HEK293 (cell line): ENCODE measurements at regions not wholly inside any gene's neighbourhood (a gene's known extent, or its start where the extent isn't known, plus 50 kb on each side); places are given as distances from the start of the nearest gene placed in this dataset.

ENCODE experiments used
- CTCF ChIA-PET: fragments of 350-600 bp; formaldehyde crosslinking; extraction: SDS; loops from one replicate; lab custom pipeline; 2021; ENCODE audit warnings: antibody characterized with exemption; lab: Yijun Ruan, JAX
- POLR2A ChIA-PET: fragments of 300-600 bp; formaldehyde crosslinking; extraction: SDS; loops from one replicate; lab custom pipeline; 2020; ENCODE audit warnings: antibody characterized with exemption, inconsistent platforms; lab: Yijun Ruan, JAX
- H3K27ac ChIP-seq: fragments of 200-500 bp; sonication (Bioruptor generic); 2 replicates; pipeline ENCODE4 v1.5.1; 2014; ENCODE audit warnings: low read depth, low read length, control low read depth, inconsistent platforms; ENCODE audit errors: extremely low read depth
- H3K36me3 ChIP-seq, 2 experiments: fragments of 200-500 bp in 1 of 2; sonication (Bioruptor generic) in 1 of 2; 1 replicate in 1 of 2; 2 replicates in 1 of 2; pipeline ENCODE4 v1.5.1; 2014 to 2017; ENCODE audit warnings: inconsistent platforms in 2 of 2, low read length in 2 of 2; ENCODE audit not compliant: control insufficient read depth in 2 of 2, insufficient read depth in 1 of 2
- H3K4me1 ChIP-seq: fragments of 200-500 bp; sonication (Bioruptor generic); 2 replicates; pipeline ENCODE4 v1.5.1; 2014; ENCODE audit warnings: mild to moderate bottlenecking, low read length, inconsistent platforms; ENCODE audit not compliant: control insufficient read depth, insufficient read depth
- H3K4me3 ChIP-seq: 2 replicates; pipeline ENCODE4 v1.5.1; 2011; ENCODE audit warnings: low read depth, mild to moderate bottlenecking, control low read depth, low read length, moderate library complexity
- H3K9me3 ChIP-seq: fragments of 200-500 bp; sonication (Bioruptor generic); 2 replicates; pipeline ENCODE4 v1.5.1; 2014; ENCODE audit warnings: low read depth, low read length, inconsistent platforms; ENCODE audit not compliant: control insufficient read depth, insufficient read depth
- ZNF121 ChIP-seq: fragments of 450-650 bp; formaldehyde crosslinking; IDR thresholded peaks from 2 replicates; pipeline ENCODE4 v1.5.1; 2016; ENCODE audit warnings: missing biosample characterization, missing genetic modification characterization
- ZNF280D ChIP-seq: fragments of 450-650 bp; formaldehyde crosslinking; IDR thresholded peaks from 2 replicates; pipeline ENCODE4 v1.5.1; 2016; ENCODE audit warnings: missing biosample characterization, missing genetic modification characterization
- ZNF366 ChIP-seq: fragments of 450-650 bp; formaldehyde crosslinking; conservative IDR thresholded peaks from 2 replicates; pipeline ENCODE4 v1.5.1; 2016; ENCODE audit warnings: missing biosample characterization, missing genetic modification characterization
- ZNF548 ChIP-seq: fragments of 450-650 bp; formaldehyde crosslinking; IDR thresholded peaks from 2 replicates; pipeline ENCODE4 v1.5.1; 2016; ENCODE audit warnings: missing biosample characterization, missing genetic modification characterization
- ZNF558 ChIP-seq: fragments of 450-650 bp; formaldehyde crosslinking; IDR thresholded peaks from 2 replicates; pipeline ENCODE4 v1.5.1; 2016; ENCODE audit warnings: missing biosample characterization, missing genetic modification characterization
- ZNF626 ChIP-seq: fragments of 450-650 bp; sonication (Bioruptor Pico); formaldehyde crosslinking; IDR thresholded peaks from 2 replicates; pipeline ENCODE4 v1.5.1; 2018; ENCODE audit warnings: missing biosample characterization, missing genetic modification characterization, inconsistent platforms
- ZNF704 ChIP-seq: fragments of 450-650 bp; formaldehyde crosslinking; IDR thresholded peaks from 2 replicates; pipeline ENCODE4 v1.5.1; 2016; ENCODE audit warnings: missing biosample characterization, missing genetic modification characterization
- TF ChIP-seq, protein P1 (sequence below): fragments of 450-650 bp; formaldehyde crosslinking; IDR thresholded peaks from 2 replicates; pipeline ENCODE4 v1.5.1; 2016; ENCODE audit warnings: missing biosample characterization, missing genetic modification characterization
- TF ChIP-seq, protein P2 (sequence below): fragments of 450-650 bp; formaldehyde crosslinking; IDR thresholded peaks from 2 replicates; pipeline ENCODE4 v1.5.1; 2016; ENCODE audit warnings: missing biosample characterization, missing genetic modification characterization
- TF ChIP-seq, protein P3 (sequence below): fragments of 450-650 bp; formaldehyde crosslinking; IDR thresholded peaks from 2 replicates; pipeline ENCODE4 v1.5.1; 2016; ENCODE audit warnings: missing biosample characterization, missing genetic modification characterization, low read depth

DNA sequence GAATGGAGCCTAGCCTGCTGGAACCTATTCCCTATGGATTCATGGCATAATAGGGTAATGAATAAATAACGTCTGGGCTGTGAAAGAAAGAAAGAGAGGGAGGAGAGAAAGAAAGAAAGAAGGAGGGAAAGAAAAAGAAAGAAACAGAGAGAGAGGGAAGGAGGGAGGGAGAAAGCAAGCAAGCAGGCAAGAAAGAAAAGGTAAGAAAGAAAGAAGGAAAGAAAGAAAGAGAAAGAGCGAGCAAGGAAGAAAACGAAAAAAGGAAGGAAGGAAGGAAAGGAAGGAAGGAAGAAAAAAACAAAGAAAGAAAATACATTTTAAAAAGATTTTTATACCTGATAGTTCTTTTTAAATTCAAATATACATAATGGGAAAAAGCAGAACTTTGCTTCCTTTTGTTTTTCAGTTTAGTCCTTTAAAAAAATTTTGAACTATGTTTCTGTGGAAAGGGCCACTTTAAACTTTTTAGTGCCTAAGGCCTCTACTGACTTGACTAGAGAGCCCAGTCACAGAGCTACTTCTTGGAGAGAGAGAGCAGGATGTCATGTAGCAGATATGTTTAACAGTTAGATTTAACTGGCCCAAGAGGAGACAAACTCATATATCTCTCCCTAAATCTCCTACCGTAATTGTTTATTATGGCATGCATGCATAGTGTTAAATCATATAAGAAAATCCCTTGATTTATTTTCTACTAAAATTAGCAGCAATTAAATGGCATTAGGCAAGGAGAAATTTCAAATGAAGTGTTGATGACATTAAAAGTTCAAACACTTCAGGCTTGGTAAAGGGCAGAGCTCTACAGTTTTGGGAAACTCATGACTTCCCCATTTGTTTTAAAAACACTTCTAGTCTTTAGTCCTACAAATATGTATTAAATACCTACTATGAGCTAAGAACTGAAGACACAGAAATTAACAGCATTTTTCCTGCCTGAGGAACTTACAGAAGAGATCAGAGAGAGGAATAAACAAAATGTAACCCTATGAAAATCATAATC lies 305.5 kb downstream of the BCAT1 start:
- POLR2A ChIA-PET: no interaction called here
- H3K27ac ChIP-seq: no peak overlapping the region
- H3K4me3 ChIP-seq: no peak overlapping the region
- H3K4me1 ChIP-seq: no peaks in the 10 kb centered on the region
- CTCF ChIA-PET: interaction anchor here (0.6 kb wide), 1 partner anchor 44 kb away, joined by 3 read pairs; no protein-coding TSS in a partner anchor
- H3K36me3 ChIP-seq: no peaks in the 10 kb centered on the region
- TF ChIP-seq ZNF558 (tag by site-specific recombination) (no peak), ZNF366 (tag by site-specific recombination) (peak; percentile 69)
- H3K9me3 ChIP-seq: no peaks in the 10 kb centered on the region

- Histone ChIP-seq H3K9me3 (no peaks in the 10 kb centered on the region), H3K27ac (no peak overlapping the region), H3K4me3 (no peak overlapping the region), H3K4me1 (no peaks in the 10 kb centered on the region), H3K36me3 (no peaks in the 10 kb centered on the region)
- ChIA-PET CTCF (no interaction called here), POLR2A (no interaction called here)
- TF ChIP-seq ZNF121 (no peak), ZNF626 (tag by site-specific recombination) (no peak), ZNF280D (no peak)
- TF ChIP-seq, protein P1, sequence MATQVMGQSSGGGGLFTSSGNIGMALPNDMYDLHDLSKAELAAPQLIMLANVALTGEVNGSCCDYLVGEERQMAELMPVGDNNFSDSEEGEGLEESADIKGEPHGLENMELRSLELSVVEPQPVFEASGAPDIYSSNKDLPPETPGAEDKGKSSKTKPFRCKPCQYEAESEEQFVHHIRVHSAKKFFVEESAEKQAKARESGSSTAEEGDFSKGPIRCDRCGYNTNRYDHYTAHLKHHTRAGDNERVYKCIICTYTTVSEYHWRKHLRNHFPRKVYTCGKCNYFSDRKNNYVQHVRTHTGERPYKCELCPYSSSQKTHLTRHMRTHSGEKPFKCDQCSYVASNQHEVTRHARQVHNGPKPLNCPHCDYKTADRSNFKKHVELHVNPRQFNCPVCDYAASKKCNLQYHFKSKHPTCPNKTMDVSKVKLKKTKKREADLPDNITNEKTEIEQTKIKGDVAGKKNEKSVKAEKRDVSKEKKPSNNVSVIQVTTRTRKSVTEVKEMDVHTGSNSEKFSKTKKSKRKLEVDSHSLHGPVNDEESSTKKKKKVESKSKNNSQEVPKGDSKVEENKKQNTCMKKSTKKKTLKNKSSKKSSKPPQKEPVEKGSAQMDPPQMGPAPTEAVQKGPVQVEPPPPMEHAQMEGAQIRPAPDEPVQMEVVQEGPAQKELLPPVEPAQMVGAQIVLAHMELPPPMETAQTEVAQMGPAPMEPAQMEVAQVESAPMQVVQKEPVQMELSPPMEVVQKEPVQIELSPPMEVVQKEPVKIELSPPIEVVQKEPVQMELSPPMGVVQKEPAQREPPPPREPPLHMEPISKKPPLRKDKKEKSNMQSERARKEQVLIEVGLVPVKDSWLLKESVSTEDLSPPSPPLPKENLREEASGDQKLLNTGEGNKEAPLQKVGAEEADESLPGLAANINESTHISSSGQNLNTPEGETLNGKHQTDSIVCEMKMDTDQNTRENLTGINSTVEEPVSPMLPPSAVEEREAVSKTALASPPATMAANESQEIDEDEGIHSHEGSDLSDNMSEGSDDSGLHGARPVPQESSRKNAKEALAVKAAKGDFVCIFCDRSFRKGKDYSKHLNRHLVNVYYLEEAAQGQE: no peak
- TF ChIP-seq, protein P2, sequence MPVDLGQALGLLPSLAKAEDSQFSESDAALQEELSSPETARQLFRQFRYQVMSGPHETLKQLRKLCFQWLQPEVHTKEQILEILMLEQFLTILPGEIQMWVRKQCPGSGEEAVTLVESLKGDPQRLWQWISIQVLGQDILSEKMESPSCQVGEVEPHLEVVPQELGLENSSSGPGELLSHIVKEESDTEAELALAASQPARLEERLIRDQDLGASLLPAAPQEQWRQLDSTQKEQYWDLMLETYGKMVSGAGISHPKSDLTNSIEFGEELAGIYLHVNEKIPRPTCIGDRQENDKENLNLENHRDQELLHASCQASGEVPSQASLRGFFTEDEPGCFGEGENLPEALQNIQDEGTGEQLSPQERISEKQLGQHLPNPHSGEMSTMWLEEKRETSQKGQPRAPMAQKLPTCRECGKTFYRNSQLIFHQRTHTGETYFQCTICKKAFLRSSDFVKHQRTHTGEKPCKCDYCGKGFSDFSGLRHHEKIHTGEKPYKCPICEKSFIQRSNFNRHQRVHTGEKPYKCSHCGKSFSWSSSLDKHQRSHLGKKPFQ (tag by site-specific recombination): no peak
Observed at GRCh38 chr12:24639641-24640040, 309.3 kb downstream of the BCAT1 start.

- Histone ChIP-seq H3K36me3 (no peaks in the 10 kb centered on the region), H3K4me3 (no peak overlapping the region), H3K4me1 (no peaks in the 10 kb centered on the region), H3K9me3 (no peaks in the 10 kb centered on the region), H3K27ac (no peak overlapping the region)
- TF ChIP-seq ZNF548 (tag by site-specific recombination): no peak
- TF ChIP-seq, protein P3, sequence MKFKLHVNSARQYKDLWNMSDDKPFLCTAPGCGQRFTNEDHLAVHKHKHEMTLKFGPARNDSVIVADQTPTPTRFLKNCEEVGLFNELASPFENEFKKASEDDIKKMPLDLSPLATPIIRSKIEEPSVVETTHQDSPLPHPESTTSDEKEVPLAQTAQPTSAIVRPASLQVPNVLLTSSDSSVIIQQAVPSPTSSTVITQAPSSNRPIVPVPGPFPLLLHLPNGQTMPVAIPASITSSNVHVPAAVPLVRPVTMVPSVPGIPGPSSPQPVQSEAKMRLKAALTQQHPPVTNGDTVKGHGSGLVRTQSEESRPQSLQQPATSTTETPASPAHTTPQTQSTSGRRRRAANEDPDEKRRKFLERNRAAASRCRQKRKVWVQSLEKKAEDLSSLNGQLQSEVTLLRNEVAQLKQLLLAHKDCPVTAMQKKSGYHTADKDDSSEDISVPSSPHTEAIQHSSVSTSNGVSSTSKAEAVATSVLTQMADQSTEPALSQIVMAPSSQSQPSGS (tag by site-specific recombination): 0 out of 2 replicates have a peak, but pooled peaks have one; percentile 11
- TF ChIP-seq ZNF704: no peak
- CTCF ChIA-PET: no interaction called here
- POLR2A ChIA-PET: no interaction called here
Observed at GRCh38 chr12:24632466-24632865, 316.4 kb downstream of the BCAT1 start.
